LNCaP clone FGC (cell line): ENCODE measurements at regions not wholly inside any gene's neighbourhood (a gene's known extent, or its start where the extent isn't known, plus 50 kb on each side); places are given as distances from the start of the nearest gene placed in this dataset.
"Not testable (repeated sequence)": the region's sequence is repeated elsewhere in the genome, so short reads cannot be mapped to it uniquely, and the experiment has no call there.

Source experiments
- DNase-seq: peaks from one replicate; pipeline ENCODE4 v3.0.0-alpha.2; 2011; ENCODE audit warnings: low read depth
- H3K4me3 ChIP-seq: 2 replicates; pipeline ENCODE4 v1.5.1; 2011; ENCODE audit warnings: mild to moderate bottlenecking, low read depth, low read length, control low read depth
- CTCF ChIP-seq: IDR thresholded peaks from 2 replicates; pipeline ENCODE4 v1.5.1; 2012; ENCODE audit warnings: mild to moderate bottlenecking; ENCODE audit not compliant: control insufficient read depth, insufficient read depth; ENCODE audit errors: extremely low read depth

- not testable (repeated sequence) for DNase-seq, H3K4me3 ChIP-seq
- peak; percentile 60 for TF ChIP-seq CTCF
Measured at GRCh38 chr1:46878173-46878782, 63.0 kb downstream of the CYP4A11 start.

GRCh38 chr1:46876093-46876492 lies 65.2 kb downstream of the CYP4A11 start:
- DNase-seq, H3K4me3 ChIP-seq: not testable (repeated sequence)
